Immature natural killer cell (primary cell): ENCODE measurements at regions not wholly inside any gene's neighbourhood (a gene's known extent, or its start where the extent isn't known, plus 50 kb on each side); places are given as distances from the start of the nearest gene placed in this dataset.
"Not testable (repeated sequence)": the region's sequence is repeated elsewhere in the genome, so short reads cannot be mapped to it uniquely, and the experiment has no call there.

Experiments
- DNase-seq, 3 donors: peaks; one replicate each; pipeline ENCODE4 v3.0.0; 2022; ENCODE audit warnings: mixed read lengths in 1 of 3
- H3K27ac Mint-ChIP-seq, 6 donors: one replicate each; pipeline ENCODE4 v1.8.0; 2020; ENCODE audit warnings: mixed read lengths in 6 of 6, mild to moderate bottlenecking in 5 of 6, inconsistent platforms in 4 of 6, moderate library complexity in 3 of 6
- H3K27me3 Mint-ChIP-seq, 3 donors: one replicate each; pipeline ENCODE4 v1.8.0; 2020 to 2021; ENCODE audit warnings: low read depth in 3 of 3, mild to moderate bottlenecking in 3 of 3, mixed read lengths in 3 of 3, moderate library complexity in 3 of 3, inconsistent platforms in 1 of 3
- H3K36me3 Mint-ChIP-seq, 3 donors: one replicate each; pipeline ENCODE4 v1.8.0; 2020; ENCODE audit warnings: mixed read lengths in 3 of 3, inconsistent platforms in 2 of 3, mild to moderate bottlenecking in 2 of 3
- H3K4me1 Mint-ChIP-seq, 2 donors: one replicate each; pipeline ENCODE4 v1.8.0; 2020; ENCODE audit warnings: inconsistent platforms in 2 of 2, mild to moderate bottlenecking in 2 of 2, mixed read lengths in 2 of 2, moderate library complexity in 1 of 2
- H3K4me3 Mint-ChIP-seq, 5 donors: one replicate each; pipeline ENCODE4 v1.8.0; 2020; ENCODE audit warnings: mild to moderate bottlenecking in 5 of 5, mixed read lengths in 5 of 5, inconsistent platforms in 3 of 5, moderate library complexity in 3 of 5
- H3K9me3 Mint-ChIP-seq, 6 donors: one replicate each; pipeline ENCODE4 v1.8.0; 2020; ENCODE audit warnings: mild to moderate bottlenecking in 6 of 6, mixed read lengths in 6 of 6, inconsistent platforms in 4 of 6, moderate library complexity in 3 of 6

DNA sequence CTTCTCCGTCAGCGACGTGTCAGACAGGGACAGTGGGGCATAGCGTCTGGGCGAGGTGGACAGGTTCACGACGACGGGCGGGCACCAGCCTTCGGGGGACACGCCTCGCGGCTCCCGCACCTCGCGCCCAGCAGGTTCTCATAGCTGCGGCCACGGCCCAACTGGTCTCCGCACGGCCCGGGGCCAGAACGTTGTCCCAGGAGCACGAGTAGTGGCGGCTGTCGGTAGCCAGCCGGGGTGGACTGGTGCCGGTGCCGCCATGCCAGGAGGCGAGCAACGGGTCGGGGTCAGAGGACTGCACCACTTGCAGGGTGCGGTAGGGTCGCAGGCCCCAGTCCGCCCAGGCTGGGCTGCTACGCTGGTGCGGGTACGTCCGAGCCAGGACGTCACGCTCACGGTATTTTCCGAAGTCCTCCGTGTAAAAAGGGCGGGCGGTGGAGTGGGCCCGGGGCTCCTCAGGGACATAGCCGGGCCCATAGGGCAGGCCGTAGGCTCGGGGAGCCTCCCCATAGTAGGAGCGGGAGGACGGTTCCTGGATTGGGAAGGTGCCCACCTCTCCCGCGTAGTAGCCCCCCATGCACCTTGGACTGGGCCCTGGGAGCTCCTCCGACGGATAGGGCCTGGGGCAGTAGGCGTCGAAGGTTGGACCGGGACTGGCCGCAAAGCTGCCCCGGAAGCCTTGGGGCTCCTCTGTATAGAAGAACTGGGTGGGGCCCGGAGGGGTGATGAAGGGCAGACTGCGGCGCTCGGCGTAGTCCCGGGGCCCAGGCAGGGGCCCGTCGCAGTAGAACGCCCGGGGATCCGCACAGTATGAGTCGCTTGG lies 301.2 kb downstream of the CCDC74A start:
- not testable (repeated sequence) for DNase-seq, H3K9me3 Mint-ChIP-seq, H3K4me1 Mint-ChIP-seq, H3K27me3 Mint-ChIP-seq, H3K4me3 Mint-ChIP-seq, H3K36me3 Mint-ChIP-seq, H3K27ac Mint-ChIP-seq

DNA sequence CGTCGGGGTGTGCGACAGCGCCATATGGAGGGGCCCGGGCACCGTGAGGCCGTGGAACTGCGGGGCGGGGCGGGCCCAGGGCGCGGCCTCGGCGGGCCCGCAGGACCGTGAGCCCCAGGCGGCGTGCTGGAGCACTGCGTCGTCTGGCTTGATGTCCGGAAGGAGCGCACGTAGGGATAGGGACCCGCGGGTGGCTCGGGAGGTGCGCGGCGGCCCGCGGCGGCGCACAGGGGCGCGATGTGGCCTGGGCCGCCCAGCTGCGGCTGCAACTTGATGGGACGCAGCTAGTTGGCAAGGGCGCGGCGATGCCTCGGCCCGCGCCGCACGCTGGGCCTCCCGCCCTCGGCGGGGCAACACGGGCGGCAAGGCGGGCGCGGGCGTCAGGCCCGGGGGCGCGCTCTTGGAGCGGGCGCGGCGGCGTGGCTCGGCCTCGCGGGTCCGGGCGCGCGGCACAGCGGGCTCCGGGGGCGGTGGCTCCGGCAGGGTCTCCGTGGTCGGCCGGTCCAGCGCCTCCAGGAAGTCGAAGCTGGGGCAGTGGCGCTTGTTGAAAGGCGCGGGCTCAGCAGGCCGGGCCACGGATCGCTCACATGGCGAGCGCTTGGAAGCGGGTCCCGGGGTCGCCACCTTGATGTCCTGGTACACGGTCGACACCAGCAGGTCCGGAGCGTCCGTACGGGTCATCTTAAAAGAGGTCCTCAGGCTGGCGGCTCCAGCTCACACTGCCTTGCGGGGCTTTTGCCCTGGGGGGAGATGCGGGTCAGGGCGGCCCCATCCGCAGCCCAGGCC lies 302.0 kb downstream of the CCDC74A start:
- H3K36me3 Mint-ChIP-seq, H3K27me3 Mint-ChIP-seq, H3K27ac Mint-ChIP-seq, H3K4me3 Mint-ChIP-seq, H3K9me3 Mint-ChIP-seq, DNase-seq, H3K4me1 Mint-ChIP-seq: not testable (repeated sequence)

DNA sequence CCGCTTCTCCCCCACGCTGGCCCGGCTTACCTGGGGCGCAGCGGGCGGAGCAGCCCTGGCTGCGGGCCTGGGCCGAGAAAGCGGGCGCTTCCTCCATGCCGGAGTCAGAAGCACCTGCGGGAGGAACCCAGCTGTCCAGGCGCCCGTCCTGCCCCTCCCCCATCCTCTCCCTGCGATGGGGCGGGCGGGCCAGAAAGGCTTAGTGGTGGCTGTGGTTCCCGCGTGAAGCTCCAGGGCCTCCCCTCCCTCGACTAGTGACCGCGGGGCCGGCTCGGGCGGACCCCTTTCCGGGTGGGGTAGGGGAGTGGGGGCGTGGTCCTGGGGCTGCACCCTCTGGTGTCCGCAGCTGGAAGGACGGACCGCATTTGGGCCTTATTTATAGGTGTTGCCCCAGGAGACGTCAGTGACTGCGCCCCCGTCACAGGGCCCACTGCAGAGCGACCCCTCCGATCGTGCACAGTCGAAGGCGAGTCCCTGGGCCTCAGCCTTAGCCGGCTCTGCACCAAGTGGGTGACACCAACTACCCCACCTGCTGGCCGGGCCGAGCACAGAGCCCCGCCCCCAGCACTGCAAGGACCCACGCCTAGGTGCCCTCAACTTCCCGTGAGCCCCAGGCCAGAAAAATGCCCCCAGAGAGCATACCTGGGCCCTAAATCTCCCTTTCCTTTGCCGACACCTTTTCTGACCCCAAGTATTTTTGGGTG lies 302.7 kb downstream of the CCDC74A start:
- H3K27ac Mint-ChIP-seq, H3K4me1 Mint-ChIP-seq, H3K36me3 Mint-ChIP-seq, DNase-seq, H3K4me3 Mint-ChIP-seq, H3K27me3 Mint-ChIP-seq, H3K9me3 Mint-ChIP-seq: not testable (repeated sequence)

DNA sequence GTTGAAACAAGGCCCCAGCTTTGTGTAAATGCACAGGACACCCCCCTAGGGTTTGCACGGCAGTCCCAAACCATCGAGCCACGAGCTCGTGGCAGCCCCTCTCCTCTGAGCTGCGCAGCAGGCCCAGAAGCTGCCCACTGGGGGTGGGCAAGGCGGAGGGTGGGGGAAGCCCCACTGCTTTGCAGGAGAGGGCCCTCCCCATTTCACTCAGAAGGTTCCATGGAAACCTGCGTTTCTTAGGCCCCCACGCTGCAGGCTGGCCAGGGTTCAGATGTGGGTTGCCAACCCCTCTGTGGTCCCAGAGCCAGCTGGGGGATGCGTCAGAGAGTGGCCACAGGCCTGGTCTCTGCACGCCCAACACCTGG lies 303.2 kb downstream of the CCDC74A start:
- not testable (repeated sequence) for H3K36me3 Mint-ChIP-seq, DNase-seq, H3K4me3 Mint-ChIP-seq, H3K9me3 Mint-ChIP-seq, H3K27ac Mint-ChIP-seq, H3K4me1 Mint-ChIP-seq, H3K27me3 Mint-ChIP-seq

DNA sequence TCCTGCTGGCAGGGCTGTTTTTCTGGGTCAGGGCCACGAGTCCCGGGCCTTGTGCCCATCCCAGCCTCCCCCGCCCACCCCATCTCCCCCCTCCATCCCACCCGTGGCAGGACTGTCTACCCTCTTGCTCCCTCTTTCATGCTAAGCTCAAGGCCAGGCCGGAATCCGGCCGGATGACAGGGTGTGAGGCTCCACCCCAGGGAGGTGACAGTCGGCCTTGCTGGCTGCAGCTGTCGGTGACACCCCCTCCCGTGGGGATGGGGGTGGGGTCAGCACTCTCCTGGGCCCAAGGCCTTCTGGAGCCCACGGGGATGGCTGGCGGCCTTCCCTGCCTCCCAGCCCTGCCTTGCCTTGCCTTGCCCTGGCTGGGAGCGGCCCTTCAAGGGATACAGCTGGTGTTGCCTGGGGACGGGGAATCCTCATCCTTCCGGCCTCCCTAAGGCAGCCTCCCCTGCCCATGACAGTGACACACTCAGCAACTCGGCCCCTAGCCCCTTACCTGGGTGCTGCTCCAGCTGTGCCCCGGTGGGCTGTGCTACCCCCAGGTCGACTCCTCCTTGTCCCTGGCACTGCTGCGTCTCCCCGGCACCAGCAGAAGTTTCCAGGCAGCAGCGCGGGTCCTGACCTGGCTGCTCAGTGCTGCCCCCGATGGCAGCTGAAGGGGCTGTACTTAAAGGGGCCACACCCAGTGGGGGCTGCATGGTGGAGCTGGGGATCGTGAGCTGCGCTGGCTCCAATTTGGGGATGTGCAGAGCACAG lies 303.9 kb downstream of the CCDC74A start:
- H3K4me1 Mint-ChIP-seq, H3K27me3 Mint-ChIP-seq, DNase-seq, H3K27ac Mint-ChIP-seq, H3K9me3 Mint-ChIP-seq, H3K36me3 Mint-ChIP-seq, H3K4me3 Mint-ChIP-seq: not testable (repeated sequence)

DNA sequence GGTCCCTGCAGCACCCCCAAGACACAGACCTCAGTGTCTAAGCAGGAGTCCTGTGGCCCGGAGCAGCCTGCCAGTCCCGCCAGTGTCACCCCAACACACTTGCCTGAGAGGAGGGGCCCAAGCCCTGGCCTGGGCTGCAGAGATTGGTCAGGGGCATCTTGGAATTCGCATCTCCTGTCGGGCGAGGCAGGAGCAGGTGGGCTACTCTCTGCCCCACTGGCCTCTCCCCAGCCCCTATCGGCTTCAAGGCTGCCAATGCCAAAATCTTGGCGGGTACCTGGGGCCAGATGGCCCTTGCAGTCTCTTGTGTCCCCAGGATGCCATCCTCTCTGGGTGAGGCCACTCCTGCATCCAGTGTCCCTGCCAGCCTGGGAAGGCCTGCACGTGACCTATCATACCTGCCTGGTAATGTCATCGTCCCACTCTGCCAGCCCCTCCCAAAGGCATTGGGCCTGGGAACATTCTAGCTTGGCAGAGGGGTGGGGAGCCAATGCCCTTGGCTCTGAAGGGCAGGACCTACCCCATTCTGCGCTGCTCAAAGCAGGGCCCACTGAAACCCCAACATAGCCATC lies 304.6 kb downstream of the CCDC74A start:
- not testable (repeated sequence) for H3K27me3 Mint-ChIP-seq, H3K36me3 Mint-ChIP-seq, DNase-seq, H3K27ac Mint-ChIP-seq, H3K4me1 Mint-ChIP-seq, H3K4me3 Mint-ChIP-seq, H3K9me3 Mint-ChIP-seq

DNA sequence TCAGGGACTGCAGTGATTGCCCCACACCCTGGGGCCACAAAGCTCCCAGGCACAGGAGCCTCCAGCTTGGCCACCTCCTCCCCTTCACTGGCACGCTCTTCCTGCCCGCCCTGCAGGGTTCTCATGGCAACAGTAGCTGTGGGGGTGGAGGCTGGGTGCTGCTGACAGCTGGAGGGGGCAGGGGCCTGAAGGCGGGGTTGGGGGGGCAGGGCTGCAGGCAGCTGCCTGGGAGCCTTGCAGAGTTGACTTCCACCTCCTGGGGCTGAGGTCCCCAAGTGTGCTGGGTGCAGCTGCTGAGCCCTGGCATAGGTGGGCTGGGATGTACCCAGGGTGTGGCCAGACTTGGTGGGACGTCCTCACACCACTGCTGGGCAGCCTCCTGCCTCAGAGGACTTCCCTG lies 305.2 kb downstream of the CCDC74A start:
- not testable (repeated sequence) for DNase-seq, H3K4me1 Mint-ChIP-seq

DNA sequence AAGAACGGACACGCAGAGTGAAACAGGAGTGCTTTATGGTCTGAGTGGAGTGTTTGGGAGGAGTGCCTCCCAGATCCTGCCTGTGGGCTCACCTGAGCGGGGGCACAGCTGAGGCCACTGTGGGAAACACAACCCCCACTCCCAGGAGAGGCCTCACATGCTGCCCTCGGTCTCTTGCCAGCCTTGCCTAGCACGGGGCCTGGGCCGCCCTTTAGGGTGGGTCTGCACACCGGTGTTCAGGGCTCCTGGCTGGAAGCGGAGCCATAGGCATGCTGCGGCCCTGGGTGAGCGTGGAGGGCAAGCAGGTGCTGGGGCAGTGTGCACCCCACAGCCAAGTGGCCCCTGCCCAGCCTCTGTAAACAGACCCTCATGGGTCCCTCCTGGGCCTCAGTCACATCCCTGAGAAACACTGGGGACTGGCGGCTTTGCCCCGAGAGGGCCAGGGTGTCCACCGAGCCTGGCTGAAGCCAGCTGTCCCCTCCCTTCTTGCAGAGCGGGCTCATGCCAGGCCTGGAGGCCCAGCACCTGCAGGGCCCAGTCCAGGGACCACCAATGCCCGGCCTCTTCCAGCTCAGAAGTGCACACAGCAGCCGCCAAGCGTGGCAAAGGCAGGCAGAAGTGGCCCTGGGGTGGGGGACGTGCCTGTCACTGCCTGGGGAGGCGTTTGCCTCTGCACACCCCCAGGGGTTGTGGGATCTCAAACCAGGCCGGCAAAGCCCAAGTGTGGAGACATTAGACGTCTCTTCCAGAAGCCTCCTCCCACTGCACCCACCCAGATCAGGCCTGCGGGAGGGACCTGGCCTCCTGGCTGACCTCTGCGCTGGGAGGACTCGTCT lies 305.9 kb downstream of the CCDC74A start:
- H3K27me3 Mint-ChIP-seq, DNase-seq, H3K36me3 Mint-ChIP-seq, H3K27ac Mint-ChIP-seq, H3K9me3 Mint-ChIP-seq, H3K4me3 Mint-ChIP-seq, H3K4me1 Mint-ChIP-seq: not testable (repeated sequence)

More for the DNA sequence above, 305.2 kb downstream of the CCDC74A start:
- not testable (repeated sequence) for H3K36me3 Mint-ChIP-seq, H3K9me3 Mint-ChIP-seq, H3K4me3 Mint-ChIP-seq, H3K27me3 Mint-ChIP-seq, H3K27ac Mint-ChIP-seq

DNA sequence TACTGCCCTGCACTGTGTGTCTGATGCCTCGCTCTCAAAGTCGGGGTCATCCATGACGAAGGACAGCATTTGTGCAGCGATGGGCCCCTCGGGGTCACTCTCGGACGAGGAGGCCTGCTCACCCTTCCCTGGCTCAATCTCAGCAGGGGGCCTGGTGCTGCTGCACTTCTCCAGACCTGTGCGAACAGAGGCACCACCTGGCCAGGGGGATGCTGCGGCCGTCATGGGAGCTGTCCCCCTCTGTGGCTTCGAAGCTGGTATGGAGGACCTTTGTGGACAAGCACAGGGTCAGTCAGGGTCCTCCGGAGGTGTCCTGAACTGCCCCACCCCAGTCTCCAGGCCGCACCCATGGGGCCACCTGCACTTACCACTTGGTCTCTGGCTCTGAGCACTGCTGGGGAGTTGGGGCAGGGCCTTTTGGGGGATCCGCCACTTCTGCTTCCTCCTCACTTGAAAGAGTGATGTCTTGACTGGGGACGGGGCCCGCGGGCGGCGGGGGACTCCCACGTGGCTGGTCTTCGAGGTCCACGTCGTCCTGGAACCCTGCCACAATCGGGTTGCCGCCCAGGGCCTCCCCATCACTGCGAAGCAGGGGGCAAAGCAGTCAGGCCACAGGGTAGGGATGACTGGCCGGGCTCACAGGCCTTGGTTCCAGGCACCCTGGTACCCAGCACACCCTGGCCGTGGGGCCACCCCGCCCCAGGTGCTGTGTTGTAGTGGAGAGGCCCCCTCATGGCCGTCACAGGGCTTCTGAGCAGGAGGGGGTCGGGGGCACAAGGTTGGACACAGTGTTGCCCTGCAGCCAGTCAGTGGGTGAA lies 306.7 kb downstream of the CCDC74A start:
- not testable (repeated sequence) for H3K4me3 Mint-ChIP-seq, H3K36me3 Mint-ChIP-seq, H3K27ac Mint-ChIP-seq, H3K9me3 Mint-ChIP-seq, H3K4me1 Mint-ChIP-seq, H3K27me3 Mint-ChIP-seq, DNase-seq

DNA sequence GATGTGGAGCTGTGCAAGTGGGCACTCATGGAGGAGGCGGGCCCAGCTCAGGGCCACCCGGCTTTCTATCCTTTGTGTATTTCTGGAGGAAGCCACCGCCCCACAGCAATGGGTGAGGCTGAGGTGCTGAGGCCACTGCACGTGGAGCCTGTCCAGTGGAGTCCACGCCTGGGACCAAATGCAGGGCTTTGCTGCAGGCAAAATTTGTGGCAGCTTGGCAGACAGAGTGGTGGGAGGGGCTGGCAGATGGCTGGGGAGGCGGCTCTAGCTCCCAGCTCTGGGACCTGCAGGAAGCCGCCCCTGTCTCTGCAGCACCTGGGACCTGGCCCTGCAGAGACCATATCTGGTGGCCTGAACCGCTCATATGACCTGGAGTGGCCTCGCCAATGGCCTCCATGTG lies 307.3 kb downstream of the CCDC74A start:
- H3K9me3 Mint-ChIP-seq, H3K4me1 Mint-ChIP-seq, H3K27me3 Mint-ChIP-seq, H3K27ac Mint-ChIP-seq, H3K4me3 Mint-ChIP-seq, DNase-seq, H3K36me3 Mint-ChIP-seq: not testable (repeated sequence)

DNA sequence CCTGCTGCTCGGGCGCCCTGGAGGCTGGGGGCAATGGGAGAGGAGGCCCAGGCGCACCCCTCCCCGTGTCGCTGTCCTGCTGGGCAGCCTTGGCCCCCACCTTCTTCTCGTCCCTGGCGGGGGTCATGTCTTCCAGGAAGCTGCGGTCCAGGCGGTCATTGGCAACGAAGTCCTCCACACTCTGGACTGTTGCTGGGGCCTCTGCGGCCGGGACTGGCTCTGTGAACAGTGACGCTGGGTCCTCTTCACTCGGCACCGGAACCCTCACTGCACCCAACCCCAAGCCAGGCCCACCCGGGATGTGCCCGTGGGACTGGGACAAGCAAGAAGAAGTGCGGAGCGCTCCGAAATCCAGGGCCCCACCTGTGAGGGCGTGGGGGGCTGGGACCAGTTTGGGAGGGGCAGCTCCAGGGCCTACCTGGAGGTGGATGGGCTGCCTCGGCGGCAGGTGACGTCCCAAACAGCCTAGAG lies 308.0 kb downstream of the CCDC74A start:
- Mint-ChIP-seq H3K27ac (no peak overlapping the region), H3K4me1 (no peaks in the 10 kb centered on the region), H3K36me3 (no peaks in the 10 kb centered on the region), H3K9me3 (no peaks in the 10 kb centered on the region), H3K27me3 (peaks cover 0 to 3% (median 2%) of the 10 kb centered on the region in 3 donors), H3K4me3 (no peak overlapping the region)
- no peak for DNase-seq

DNA sequence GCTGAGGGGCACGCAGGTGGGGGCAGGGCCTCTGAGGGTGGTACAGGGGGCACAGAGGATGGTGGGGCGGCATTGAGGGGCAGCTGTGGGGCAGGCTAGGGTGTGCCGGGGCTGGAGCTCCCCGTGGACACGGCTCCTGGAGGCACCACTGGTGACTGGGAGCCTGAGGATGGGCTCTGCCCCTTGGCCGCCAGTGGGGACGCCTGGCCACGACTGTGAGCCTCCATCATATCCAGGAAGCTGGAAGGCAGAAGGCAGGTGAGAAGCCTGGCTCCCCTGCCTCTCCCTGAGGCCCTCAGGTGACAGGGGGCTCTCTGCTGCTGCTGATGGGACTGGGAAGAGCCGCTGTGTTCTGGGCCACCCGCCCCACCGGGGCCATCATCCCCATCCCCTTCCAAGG lies 308.4 kb downstream of the CCDC74A start:
- not testable (repeated sequence) for H3K9me3 Mint-ChIP-seq, H3K4me3 Mint-ChIP-seq, H3K4me1 Mint-ChIP-seq, H3K36me3 Mint-ChIP-seq, DNase-seq, H3K27ac Mint-ChIP-seq, H3K27me3 Mint-ChIP-seq
